Memory B cell (primary cell): ENCODE measurements at regions not wholly inside any gene's neighbourhood (a gene's known extent, or its start where the extent isn't known, plus 50 kb on each side); places are given as distances from the start of the nearest gene placed in this dataset.
"Not testable (repeated sequence)": the region's sequence is repeated elsewhere in the genome, so short reads cannot be mapped to it uniquely, and the experiment has no call there.

Experiments used
- ATAC-seq: fragments of 150-1000 bp; cut with Tn5 transposase; 2 replicates; pipeline ENCODE4 v1.10.0; 2021; ENCODE audit warnings: low read depth, mild to moderate bottlenecking, moderate library complexity
- DNase-seq, 2 donors: peaks; one replicate each; pipeline ENCODE4 v3.0.0; 2022; ENCODE audit warnings: low spot score in 2 of 2
- H3K27ac Mint-ChIP-seq: one replicate; pipeline ENCODE4 v1.8.0; 2022; ENCODE audit warnings: mild to moderate bottlenecking, moderate library complexity, mixed read lengths
- H3K27me3 Mint-ChIP-seq: one replicate; pipeline ENCODE4 v1.8.0; 2022; ENCODE audit warnings: mixed read lengths
- H3K36me3 Mint-ChIP-seq: one replicate; pipeline ENCODE4 v1.8.0; 2022; ENCODE audit warnings: mild to moderate bottlenecking, mixed read lengths
- H3K4me1 Mint-ChIP-seq: one replicate; pipeline ENCODE4 v1.8.0; 2022; ENCODE audit warnings: mixed read lengths
- H3K4me3 Mint-ChIP-seq: one replicate; pipeline ENCODE4 v1.8.0; 2022; ENCODE audit warnings: mild to moderate bottlenecking, moderate library complexity, mixed read lengths
- H3K9me3 Mint-ChIP-seq: one replicate; pipeline ENCODE4 v1.8.0; 2022; ENCODE audit warnings: mixed read lengths

DNA sequence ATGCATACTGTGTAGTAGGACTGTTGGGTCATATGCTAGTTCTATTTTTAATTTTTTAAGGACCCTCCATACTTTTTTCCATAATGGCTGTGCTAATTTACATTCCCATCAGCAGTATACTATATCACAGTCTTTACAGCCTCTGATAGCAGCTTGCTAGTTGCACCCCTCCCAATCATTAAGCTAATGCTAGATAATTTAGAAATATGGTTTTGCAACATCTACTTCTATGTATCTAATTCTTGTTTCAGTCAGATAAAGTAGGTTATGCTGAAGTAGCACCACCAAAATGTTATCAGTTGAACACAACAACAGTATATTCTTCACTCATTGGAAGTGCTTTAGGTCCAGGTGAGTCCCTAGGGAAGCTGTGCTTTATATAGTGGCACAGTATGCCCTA, 522.7 kb upstream of the HTR2C start:
- no peak overlapping the region for H3K27ac Mint-ChIP-seq
- H3K27me3 Mint-ChIP-seq: no peaks in the 10 kb centered on the region
- ATAC-seq (no peak), DNase-seq (no peak)
- no peaks in the 10 kb centered on the region for H3K9me3 Mint-ChIP-seq
- no peak overlapping the region for H3K4me3 Mint-ChIP-seq
- H3K4me1 Mint-ChIP-seq: peaks cover 3% of the 10 kb centered on the region
- H3K36me3 Mint-ChIP-seq: no peaks in the 10 kb centered on the region

GRCh38 chrX:114058988-114059418, 524.9 kb upstream of the HTR2C start:
- Mint-ChIP-seq H3K4me1 (peaks cover 3% of the 10 kb centered on the region), H3K36me3 (no peaks in the 10 kb centered on the region), H3K4me3 (peak overlapping the region; percentile 61), H3K27me3 (no peaks in the 10 kb centered on the region), H3K27ac (peak overlapping the region; percentile 55), H3K9me3 (no peaks in the 10 kb centered on the region)
- ATAC-seq (no peak), DNase-seq (peak in 1 of 2 donors; percentile 0)

DNA sequence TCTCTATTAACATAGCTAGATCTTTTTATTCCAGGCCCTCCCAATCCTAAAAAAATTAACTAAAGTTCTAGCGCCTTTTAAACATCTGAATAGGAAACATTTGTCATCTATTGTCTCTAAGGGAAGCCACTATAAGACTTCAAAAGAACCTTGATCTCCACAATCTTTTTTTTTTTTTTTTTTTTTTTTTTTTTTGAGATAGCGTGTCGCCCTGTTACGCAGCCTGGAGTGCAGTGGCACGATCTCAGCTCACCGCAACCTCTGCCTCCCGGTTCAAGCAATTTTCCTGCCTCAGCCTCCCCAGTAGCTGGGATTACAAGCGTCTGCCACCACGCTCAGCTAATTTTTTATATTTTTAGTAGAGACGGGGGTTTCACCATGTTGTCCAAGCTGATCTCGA, 526.5 kb upstream of the HTR2C start:
- not testable (repeated sequence) for H3K36me3 Mint-ChIP-seq, H3K27me3 Mint-ChIP-seq, H3K4me3 Mint-ChIP-seq, H3K9me3 Mint-ChIP-seq, ATAC-seq, H3K4me1 Mint-ChIP-seq, H3K27ac Mint-ChIP-seq, DNase-seq

GRCh38 chrX:114051667-114052315, 532.1 kb upstream of the HTR2C start:
- ATAC-seq (no peak), DNase-seq (no peak)
- H3K27ac Mint-ChIP-seq: no peak overlapping the region
- no peaks in the 10 kb centered on the region for H3K36me3 Mint-ChIP-seq
- no peaks in the 10 kb centered on the region for H3K27me3 Mint-ChIP-seq
- H3K4me1 Mint-ChIP-seq: no peaks in the 10 kb centered on the region
- H3K4me3 Mint-ChIP-seq: no peak overlapping the region
- no peaks in the 10 kb centered on the region for H3K9me3 Mint-ChIP-seq

DNA sequence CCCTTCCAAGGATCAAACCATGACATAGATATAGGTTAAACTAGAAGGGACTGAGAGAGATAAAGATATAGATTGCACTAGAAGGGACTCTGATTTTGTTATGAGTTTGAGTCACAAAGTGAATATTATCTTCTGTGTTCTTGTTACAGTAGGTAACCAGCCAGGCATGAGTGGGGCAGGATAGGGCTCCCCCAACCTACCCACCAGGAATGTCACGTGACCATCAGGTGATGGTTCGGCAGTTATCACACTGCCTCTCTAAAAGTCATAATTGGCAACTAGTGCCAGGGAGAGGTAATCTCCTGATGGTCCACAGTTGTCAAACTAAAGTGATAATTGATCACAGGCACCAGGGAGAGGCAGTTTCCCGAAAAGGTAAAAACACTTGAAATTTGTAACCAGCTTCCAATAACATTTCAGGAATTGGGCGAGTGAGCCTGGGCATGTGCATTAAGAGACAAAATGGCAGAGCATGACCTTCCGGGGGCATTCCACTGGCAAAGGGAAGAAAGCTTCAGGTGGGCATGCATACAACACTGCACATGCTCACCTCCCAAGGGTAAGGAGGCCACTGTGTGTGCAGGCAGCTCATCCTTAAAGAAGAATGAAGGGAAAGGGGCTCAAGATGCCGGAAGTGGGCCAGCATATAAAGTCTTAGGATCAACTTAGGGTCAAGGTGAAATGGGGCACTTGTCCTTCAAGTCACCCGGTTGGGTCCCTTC, 533.6 kb upstream of the HTR2C start:
- ATAC-seq: no peak
- no peak overlapping the region for H3K27ac Mint-ChIP-seq
- H3K27me3 Mint-ChIP-seq: no peaks in the 10 kb centered on the region

GRCh38 chrX:114049063-114049462, 534.8 kb upstream of the HTR2C start:
- Mint-ChIP-seq H3K4me1 (no peaks in the 10 kb centered on the region), H3K27me3 (no peaks in the 10 kb centered on the region), H3K27ac (no peak overlapping the region), H3K36me3 (no peaks in the 10 kb centered on the region), H3K9me3 (no peaks in the 10 kb centered on the region), H3K4me3 (no peak overlapping the region)
- DNase-seq (no peak), ATAC-seq (no peak)

More for the DNA sequence above, 533.6 kb upstream of the HTR2C start:
- Mint-ChIP-seq H3K36me3 (no peaks in the 10 kb centered on the region), H3K4me3 (no peak overlapping the region), H3K9me3 (no peaks in the 10 kb centered on the region), H3K4me1 (no peaks in the 10 kb centered on the region)
- DNase-seq: no peak

- no peaks in the 10 kb centered on the region for H3K36me3 Mint-ChIP-seq
- DNase-seq (no peak), ATAC-seq (no peak)
- no peaks in the 10 kb centered on the region for H3K27me3 Mint-ChIP-seq
- no peaks in the 10 kb centered on the region for H3K9me3 Mint-ChIP-seq
- H3K27ac Mint-ChIP-seq: no peak overlapping the region
- no peak overlapping the region for H3K4me3 Mint-ChIP-seq
- no peaks in the 10 kb centered on the region for H3K4me1 Mint-ChIP-seq
Observed at GRCh38 chrX:114047558-114047957, 536.3 kb upstream of the HTR2C start.

DNA sequence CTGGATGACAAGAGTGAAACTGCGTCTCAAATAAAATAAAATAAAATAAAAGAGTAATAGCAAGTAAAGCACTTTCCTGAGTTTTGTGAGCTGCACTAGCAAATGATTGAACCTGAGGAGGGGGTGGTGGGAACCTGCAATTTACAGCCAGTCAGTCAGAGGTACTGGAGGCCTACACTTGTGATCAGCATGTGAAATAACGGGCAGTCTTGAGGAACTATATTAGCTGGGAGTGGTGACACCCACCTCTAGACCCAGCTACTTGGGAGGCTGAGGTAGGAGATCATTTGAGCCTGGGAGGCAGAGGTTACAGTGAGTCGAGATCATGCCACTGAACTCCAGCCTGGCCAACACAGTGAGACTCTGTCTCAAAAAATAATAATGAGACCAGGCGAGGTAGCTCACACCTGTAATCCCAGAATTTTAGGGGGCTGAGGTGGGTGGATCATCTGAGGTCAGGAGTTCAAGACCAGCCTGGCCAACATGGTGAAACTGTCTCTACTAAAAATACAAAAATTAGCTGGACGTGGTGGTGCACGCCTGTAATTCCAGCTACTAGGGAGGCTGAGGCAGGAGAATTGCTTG, 537.1 kb upstream of the HTR2C start:
- Mint-ChIP-seq H3K27me3 (no peaks in the 10 kb centered on the region), H3K27ac (no peak overlapping the region), H3K4me1 (no peaks in the 10 kb centered on the region), H3K9me3 (no peaks in the 10 kb centered on the region), H3K4me3 (no peak overlapping the region), H3K36me3 (no peaks in the 10 kb centered on the region)
- DNase-seq (no peak), ATAC-seq (no peak)

GRCh38 chrX:114041470-114041869, 542.4 kb upstream of the HTR2C start:
- H3K9me3 Mint-ChIP-seq, H3K36me3 Mint-ChIP-seq, DNase-seq, H3K27ac Mint-ChIP-seq, ATAC-seq, H3K4me1 Mint-ChIP-seq, H3K4me3 Mint-ChIP-seq, H3K27me3 Mint-ChIP-seq: not testable (repeated sequence)

- not testable (repeated sequence) for H3K27ac Mint-ChIP-seq, H3K4me1 Mint-ChIP-seq, H3K36me3 Mint-ChIP-seq, ATAC-seq, H3K4me3 Mint-ChIP-seq, DNase-seq, H3K9me3 Mint-ChIP-seq, H3K27me3 Mint-ChIP-seq
Observed at GRCh38 chrX:114040661-114041269, 543.1 kb upstream of the HTR2C start.

DNA sequence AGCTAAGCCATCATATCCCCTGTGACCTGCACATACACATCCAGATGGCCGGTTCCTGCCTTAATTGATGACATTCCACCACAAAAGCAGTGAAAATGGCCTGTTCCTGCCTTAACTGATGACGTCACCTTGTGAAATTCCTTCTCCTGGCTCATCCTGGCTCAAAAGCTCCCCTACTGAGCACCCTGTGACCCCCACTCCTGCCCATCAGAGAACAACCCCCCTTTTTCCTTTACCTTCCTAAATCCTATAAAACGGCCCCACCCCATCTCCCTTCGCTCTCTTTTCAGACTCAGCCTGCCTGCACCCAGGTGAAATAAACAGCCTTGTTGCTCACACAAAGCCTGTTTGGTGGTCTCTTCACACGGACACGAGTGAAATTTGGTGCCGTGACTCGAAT, 543.8 kb upstream of the HTR2C start:
- H3K36me3 Mint-ChIP-seq, ATAC-seq, H3K9me3 Mint-ChIP-seq: not testable (repeated sequence)

DNA sequence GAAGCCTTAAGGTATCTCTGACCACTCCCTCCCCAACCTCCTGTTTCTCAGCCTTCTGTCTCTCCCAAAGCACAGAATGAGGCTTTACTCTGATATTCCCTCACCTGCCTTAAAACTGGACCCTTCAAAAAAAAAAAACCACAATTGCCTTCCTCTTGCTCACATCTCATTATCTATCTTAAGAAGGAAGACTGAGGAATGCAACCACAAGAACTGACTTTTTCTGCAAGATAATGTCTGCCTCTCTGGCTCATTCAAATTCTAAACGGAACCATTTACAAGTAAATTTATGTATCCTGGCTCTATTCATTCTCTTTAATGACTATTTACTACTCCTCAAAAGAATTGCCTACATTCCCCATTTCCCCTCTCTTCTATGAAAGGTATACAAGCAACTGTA, 545.5 kb upstream of the HTR2C start:
- H3K9me3 Mint-ChIP-seq: no peaks in the 10 kb centered on the region
- no peaks in the 10 kb centered on the region for H3K27me3 Mint-ChIP-seq
- no peak overlapping the region for H3K4me3 Mint-ChIP-seq
- no peak overlapping the region for H3K27ac Mint-ChIP-seq
- ATAC-seq (no peak), DNase-seq (no peak)
- H3K4me1 Mint-ChIP-seq: no peaks in the 10 kb centered on the region
- H3K36me3 Mint-ChIP-seq: no peaks in the 10 kb centered on the region

More for the DNA sequence above, 543.8 kb upstream of the HTR2C start:
- not testable (repeated sequence) for H3K4me1 Mint-ChIP-seq, H3K4me3 Mint-ChIP-seq, H3K27me3 Mint-ChIP-seq, DNase-seq, H3K27ac Mint-ChIP-seq

DNA sequence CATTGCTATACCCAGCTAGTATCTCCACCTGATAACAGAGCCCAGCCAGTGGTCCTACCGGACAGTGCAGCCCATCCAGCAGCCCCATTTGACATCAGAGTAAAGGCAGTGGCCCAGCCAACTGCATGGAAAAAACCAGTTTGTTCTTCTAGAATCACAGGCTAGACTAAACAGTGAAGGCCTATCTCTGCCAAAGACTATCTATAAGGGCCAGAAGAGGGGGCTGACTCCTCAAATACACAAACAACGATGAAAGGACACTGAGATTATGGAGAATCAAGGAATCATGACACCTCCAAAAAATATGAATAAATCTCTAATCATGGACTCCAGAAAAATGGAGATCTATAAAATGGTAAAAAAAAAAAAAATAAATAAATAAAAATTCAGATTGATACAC, 546.4 kb upstream of the HTR2C start:
- no peak overlapping the region for H3K27ac Mint-ChIP-seq
- ATAC-seq: no peak
- no peaks in the 10 kb centered on the region for H3K9me3 Mint-ChIP-seq
- H3K36me3 Mint-ChIP-seq: no peaks in the 10 kb centered on the region
- no peaks in the 10 kb centered on the region for H3K4me1 Mint-ChIP-seq
- no peak for DNase-seq
- H3K4me3 Mint-ChIP-seq: no peak overlapping the region
- no peaks in the 10 kb centered on the region for H3K27me3 Mint-ChIP-seq

- DNase-seq (no peak), ATAC-seq (no peak)
- no peaks in the 10 kb centered on the region for H3K36me3 Mint-ChIP-seq
- H3K4me3 Mint-ChIP-seq: no peak overlapping the region
- peaks cover 2% of the 10 kb centered on the region for H3K9me3 Mint-ChIP-seq
- no peak overlapping the region for H3K27ac Mint-ChIP-seq
- H3K27me3 Mint-ChIP-seq: no peaks in the 10 kb centered on the region
- H3K4me1 Mint-ChIP-seq: no peaks in the 10 kb centered on the region
Observed at GRCh38 chrX:114028907-114029662, 554.8 kb upstream of the HTR2C start.
